GM19467 (cell line): ENCODE measurements at regions not wholly inside any gene's neighbourhood (a gene's known extent, or its start where the extent isn't known, plus 50 kb on each side); places are given as distances from the start of the nearest gene placed in this dataset.

Experiments used
- ATAC-seq: cut with Tn5 transposase; IDR thresholded peaks from one replicate; pipeline ENCODE4 v1.9.1; 2021; ENCODE audit warnings: mild to moderate bottlenecking, moderate library complexity; ENCODE audit not compliant: unreplicated experiment

DNA sequence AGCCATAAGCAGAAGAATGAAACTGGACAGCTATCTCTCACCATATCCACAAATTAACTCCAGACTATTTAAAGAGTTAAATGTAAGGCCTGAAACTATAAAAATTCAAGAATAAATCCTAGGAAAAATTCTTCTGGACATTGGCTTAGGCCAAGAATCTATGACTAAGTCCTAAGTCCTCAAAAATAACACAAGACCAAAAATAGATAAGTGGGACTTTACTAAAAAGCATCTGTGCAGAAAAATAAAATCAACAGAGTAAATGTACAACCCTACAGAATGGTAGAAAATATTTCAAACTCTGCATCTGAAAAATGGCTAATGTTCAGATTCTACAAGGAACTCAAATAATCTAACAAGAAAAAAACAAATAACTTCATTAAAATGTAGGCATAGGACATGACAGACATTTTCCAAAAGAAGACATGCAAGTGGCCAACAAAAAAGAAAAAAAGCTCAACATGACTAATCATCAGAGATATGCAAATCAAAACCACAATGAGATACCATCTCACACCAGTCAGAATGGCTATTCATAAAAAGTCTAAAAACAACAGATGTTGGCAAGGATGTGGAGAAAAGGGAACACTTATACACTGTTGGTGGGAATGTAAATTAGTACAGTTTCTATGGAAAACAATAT, 61.0 kb upstream of the PPFIA2 start:
- no peak for ATAC-seq

DNA sequence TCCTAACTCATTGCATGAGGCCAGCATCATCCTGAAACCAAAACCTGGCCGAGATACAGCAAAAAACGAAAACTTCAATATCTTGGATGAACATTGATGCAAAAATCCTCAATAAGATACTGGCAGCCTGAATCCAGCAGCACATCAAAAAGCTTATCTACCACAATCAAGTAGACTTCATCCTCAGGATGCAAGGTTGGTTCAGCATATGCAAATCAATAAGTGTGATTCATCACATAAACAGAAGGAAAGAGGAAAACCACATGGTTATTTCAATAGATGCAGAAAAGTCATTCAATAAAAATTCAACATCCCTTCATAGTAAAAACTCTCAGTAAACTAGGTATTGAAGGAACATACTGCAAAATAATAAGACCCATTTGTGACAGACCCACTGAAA, 56.5 kb upstream of the PPFIA2 start:
- no peak for ATAC-seq

DNA sequence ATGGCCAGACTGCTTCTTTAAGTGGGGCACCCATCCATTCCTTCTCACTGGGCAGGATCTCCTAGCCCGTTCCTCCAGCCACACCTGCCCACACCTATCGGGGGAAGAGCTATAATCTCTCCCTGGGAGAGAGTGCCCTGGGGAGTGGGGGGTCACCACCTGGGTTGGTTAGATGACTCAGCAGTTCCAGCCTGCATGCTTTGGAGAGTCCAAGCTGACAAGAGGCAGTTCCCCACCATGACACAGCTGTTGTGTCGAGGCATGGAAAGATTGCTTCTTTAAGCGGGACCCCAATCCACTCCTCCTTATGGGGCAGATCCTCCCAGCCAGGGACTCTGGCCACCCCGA, 52.6 kb upstream of the PPFIA2 start:
- no peak for ATAC-seq

DNA sequence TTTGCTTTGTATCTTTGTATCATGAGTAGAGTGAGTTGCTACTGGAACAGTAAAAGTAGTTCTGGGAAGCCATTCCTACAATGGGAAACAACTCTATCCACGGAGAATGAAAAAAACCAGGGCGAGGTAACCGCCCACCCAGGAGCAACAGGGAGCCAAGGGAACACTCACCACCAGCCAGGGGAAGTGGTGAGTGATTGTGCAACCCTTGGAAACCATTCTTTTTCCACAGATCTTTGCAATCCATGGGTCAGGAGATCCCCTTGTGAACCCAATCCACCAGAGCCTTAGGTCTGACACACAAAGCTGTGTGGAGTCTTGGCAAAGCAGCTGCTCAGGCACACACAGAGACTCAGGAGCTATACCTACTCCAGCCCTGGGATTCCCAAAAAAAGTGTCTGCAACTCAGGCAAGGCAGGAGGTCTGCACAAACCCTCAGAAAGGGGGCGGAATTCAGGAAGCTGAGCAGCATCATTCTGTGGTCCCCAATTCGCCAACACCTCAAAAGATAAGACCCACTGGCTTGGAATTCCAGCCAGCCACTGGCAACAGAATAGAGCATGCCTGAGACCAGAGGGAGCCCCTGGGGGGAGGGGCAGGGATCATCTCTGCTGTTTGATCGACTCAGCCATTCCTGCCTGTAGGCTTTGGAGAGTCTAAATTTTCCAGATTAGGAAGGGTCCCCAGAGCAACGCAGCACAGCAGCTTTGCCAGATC, 52.1 kb upstream of the PPFIA2 start:
- ATAC-seq = no peak

DNA sequence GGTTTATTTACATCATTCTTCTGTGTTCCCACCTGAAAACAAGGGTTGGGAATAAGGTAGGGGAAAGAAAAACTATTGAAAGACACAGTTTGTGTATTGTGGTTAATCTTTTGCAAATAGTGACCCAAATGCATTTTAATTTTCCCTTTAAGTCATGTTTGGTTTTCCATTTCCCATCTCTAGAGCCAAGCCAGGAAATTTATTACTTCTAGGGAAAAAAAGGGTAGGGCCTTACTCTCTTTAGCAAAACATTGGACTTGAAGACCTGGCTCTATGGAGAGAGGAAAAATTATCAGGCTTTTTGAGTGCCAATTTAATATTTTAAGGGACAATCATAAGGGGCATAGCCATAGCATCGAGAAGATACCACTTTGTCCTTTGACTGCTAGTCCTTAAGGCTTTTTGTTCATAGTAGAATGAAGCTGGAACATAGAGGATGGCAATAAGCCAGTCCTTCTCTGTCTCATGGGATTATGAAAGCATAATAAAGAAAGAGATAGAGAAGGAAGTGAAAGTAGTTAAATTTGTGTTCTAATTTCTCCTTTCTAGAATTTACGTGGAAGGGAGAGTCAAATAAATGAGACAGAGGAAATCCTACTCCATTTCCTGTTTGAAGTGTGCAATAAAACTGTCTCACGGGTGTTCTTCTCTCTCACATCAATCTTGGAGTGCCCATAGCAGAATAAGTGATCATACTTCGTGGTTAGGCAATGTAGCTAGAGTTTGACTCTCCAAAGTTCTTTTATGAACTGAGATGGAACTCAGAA, 50.9 kb upstream of the PPFIA2 start:
- peak; percentile 75 for ATAC-seq

DNA sequence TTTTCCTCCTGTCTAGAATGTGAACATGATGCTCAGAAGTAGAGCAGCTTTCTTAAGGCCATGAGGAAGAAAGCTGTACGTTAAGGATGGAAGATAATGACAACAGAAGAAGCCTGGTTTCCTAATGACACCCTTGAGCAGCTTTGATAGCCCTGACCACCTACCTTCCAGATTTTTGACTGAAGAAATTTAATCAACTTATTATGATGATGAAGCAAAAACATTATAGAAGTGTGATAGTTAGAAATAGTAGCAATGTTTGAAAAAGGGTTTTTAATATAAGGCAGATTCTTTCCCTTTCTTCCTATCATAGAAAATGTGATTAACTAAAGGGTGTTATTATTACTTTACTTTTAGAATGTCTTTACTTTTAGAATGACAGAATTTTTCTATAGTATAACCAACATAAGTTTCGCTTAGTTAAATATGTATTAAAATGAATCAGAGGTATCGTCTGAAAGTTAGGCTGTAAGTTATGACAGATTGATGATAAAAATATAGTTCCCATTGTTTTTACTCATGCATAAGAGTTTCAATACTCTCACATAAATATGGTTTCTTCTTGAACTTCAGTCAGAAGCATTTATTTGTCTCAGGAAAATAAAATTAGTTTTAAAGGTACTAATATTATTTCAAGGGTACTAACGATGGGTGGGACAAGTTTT, 50.1 kb upstream of the PPFIA2 start:
- no peak for ATAC-seq
